HG03097 (cell line): ENCODE measurements at regions not wholly inside any gene's neighbourhood (a gene's known extent, or its start where the extent isn't known, plus 50 kb on each side); places are given as distances from the start of the nearest gene placed in this dataset.

Source experiments
- ATAC-seq: cut with Tn5 transposase; IDR thresholded peaks from one replicate; pipeline ENCODE4 v1.9.1; 2021; ENCODE audit not compliant: unreplicated experiment, low FRiP score

DNA sequence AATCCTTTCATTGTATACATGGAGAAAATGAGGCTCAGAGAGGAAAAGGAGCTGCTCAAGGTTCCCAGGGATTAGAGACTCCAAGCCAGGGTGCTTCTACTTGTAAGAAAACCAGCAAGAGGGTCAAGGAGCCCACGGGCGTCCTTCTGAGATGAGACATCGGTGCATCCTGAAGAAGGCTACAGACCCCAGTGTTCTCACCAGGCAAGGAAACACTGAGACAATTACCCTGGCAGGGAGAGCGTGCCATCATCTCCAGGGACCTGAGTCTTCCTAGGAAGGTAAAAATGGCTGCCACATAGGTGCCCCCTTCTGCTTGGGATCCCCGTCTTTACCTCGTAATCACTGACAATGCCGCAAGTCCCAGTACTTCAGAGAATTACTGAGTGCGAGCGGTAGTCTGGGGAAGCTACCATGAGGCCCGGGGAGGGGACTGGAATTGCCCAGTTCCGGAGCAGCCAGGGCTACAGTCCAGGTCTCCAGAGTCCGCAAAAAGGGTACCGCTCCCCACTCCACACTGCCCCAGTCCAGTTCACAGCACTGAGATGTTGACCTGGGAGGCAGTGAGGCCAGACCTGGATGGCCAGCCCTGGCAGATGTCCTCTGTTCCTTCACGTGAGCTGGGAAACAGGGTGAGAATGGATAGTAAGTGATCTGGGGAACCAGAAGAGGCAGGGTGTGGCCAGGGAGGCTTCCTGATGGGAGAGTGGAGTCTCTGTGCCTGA, 164.7 kb upstream of the SMAD3 start:
- ATAC-seq, result no peak

DNA sequence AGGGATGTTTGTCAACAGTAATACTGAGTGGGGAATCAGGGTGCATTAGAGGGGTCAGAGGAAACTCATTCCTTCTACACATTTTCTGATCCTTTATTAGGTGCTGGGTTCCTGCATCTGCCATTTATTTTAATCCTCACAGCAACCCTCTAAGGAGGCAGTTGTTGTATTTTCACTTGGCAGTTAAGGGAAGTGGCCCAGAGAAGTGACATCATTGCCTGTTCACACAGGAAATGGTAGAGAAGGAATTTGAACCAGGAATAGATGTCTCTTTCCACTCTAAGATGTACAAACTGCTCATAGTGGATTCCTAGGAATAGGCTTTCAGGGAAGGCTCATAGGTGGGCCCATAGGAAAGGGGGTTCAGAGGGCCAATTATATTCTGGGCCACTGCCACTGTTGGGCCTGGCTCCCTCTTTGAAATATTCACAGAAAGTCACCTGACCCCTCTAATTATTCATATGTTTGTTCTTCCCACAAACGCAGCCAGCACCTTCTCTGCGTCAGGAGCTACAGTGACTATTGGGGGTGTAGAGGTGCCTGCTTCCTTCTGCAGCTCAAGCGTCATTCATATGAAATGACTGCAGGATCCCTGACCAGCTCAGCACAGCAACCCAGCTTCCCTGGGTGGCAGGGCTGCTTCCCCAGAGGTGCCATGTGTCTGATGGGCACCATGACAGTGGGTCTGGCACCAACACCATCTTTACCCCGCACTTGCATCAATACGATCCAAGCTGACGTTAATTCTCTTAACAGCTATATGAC, 163.9 kb upstream of the SMAD3 start:
- no peak for ATAC-seq

DNA sequence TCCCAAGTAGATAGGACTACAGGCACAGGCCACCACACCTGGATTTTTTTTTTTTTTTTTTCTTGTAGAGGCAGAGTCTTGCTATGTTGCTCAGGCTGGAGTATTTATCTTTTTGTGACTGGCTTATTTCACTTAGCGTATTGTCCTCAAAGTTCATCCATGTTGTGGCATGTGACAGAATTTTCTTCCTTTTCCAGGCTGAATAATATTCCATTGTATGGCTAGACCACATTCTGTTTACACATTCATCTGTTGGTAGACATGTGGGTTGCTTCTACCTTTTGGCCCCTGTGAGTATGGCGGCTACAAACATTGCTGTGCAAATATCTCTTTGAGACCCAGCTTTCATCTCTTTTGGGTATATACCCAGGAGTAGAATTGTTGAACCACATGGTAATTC, 160.2 kb upstream of the SMAD3 start:
- no peak for ATAC-seq

DNA sequence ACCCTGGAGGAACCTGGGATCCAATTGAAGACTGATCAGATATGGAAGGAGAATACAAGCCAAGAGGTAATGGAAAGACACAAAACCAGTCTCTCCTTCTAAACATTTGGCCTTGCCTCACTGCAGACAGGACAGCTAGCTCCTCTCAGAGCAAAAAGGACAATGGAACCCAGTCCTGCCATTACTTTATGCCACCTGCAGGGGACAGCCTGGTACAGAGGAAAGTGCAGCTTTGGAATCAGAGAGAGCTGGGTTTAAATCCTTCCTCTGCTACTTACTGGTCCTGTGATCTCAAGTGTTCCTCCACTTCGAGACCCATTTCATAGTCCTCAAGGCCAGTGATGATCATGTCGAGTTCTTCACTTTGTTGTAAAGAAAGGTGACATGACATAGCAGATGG, 159.4 kb upstream of the SMAD3 start:
- no peak for ATAC-seq

DNA sequence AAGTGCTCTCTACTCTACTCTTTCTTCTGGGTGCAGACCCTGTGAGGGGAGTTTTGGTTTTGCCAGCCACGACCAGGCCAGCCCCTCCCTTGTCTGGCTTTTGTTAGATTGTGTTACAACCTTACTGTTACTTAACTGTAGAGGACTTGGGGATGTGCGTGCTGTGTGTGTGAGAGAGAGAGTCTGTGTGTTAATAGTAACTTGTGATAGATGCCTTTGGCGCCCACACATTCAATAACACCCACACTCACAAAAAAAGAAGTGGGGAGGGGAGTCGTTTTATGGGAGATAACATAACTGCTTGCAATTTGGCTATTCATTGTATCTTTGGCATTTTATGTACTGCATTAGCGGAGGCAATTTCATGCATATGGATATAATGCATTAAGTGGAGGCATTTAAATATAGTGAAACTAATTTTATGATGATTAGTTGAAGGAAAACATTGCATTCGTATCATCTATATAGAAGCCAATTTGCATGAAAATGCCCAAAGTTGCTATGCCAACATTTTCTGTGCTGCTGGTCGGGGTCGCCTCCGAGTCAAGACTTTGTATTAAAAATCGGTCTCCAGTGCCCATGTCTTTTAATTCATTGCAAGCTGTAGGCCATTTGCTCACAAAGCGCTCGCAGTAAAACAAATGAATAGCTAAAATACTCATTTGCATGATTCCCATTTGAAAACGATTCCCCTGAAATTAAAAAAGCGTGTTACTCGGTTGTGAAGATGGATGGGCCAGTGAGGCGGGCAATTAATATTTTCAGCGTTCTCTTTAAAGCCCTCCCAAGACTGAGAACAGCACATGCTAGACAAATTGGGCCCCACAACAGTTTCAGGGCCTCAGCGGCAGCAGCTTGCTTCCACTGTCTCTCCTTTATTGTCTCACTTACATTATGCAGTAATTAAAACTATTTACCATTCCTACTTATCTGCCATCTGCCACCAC, 158.5 kb upstream of the SMAD3 start:
- ATAC-seq, result no peak

DNA sequence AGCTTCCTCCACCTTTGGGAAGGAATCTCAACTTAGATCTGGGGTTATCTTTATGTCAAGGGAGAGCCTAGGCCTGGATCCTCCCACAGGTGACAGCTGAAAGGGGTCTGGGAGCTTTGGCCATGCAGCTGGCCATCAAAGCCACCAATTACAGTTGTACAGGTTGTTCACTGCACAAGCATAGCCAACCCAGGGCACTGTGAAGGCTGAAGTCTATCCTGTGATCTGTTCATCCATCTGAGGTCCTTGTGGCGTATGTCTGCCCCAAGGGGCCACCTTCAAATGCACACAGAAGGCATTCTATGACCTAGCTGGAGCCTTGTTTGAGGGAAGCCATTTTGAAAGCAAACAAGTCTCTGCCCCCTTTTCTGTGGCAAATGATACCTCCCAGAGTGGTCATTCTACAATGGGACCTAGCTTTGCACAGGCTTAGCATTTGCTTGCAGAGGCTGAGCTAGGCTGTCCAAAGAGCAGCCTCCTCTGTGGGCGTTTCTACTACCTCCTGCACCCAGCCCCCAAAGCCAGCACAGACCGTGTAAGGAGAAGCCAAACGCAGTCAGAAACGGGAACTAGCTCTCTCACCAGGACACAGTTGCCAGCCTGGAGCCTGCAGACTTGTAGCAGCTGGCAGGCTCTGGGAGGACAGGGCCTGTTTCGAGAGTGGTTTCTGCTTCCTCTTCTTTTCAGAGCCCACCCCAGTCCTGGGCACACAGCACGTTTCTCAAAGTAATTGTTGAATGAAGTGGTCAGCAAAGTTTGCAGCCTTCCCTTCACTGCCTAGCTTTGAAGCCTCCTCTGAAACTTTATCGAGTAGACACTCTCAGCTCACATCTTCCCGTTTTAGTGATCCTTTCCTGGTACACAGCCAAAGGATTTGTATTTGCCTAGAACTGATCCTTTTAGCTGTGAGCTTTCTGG, 157.3 kb upstream of the SMAD3 start:
- no peak for ATAC-seq

DNA sequence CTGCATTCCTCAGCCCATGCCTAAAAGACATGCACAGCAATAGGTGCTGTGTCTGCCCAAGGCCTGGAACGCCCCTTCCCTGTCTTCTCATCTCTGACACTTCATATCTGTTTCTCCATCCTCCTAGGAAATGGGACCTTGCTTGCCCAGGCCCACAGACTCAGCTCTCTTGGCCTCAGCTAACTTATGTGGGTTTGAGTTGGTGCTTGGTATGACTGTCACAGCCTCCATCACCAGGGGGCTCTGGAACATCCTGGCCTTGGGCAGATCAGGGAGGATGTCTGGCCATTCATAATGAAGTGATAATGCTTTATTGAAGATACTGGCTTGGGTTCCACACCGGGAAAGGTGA, 156.7 kb upstream of the SMAD3 start:
- no peak for ATAC-seq

DNA sequence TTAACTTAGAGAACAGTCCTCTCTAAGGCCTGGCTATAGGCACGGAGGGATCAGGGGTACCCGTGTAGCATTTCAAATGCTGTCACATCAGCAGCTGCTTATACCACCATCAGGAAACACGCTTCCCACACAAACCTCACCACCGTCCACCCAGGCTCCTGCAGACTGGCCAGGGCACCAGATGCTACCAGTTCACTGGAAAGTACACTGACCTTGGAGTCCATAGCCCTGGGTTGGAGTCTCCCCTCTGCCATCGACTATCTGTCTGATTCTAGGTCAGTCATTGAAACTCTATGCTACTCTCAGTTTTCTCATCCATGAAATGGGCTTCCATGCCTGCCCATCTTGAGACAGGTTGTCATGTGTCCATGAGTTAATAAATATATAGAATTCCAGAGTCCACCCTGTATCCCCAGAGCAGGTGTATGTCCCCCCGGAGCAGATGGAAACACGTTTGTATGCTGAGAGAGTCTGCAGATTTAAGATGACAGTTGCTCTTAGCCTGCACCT, 156.0 kb upstream of the SMAD3 start:
- ATAC-seq, result no peak

DNA sequence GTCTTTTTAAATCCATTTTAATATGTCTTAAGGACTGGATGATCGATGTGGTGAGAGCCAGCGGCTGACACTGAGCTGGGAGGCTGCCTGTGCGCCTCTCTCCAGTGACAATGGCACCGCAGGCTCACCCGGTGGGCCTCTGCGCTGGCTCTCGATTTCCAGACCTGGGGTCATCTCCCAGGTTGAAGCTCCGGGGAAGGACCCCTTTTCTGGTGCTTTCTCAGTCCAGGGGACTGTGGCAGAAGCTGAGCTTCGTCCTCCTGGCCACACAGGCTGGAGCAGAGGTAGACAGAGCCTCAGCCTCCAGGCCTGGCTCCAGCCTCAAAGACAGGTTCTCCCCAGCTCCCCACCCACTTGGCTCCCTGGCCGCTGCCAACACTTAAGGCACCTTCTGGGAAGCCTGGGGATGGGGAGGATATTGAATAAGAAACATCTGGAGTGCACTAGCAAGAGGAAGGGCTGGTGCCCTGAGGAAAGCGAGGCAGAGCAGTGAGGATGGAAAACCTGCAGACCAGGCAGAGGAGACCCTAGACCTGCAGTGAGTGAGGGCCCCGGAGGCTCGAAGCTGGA, 154.2 kb upstream of the SMAD3 start:
- ATAC-seq, result no peak

DNA sequence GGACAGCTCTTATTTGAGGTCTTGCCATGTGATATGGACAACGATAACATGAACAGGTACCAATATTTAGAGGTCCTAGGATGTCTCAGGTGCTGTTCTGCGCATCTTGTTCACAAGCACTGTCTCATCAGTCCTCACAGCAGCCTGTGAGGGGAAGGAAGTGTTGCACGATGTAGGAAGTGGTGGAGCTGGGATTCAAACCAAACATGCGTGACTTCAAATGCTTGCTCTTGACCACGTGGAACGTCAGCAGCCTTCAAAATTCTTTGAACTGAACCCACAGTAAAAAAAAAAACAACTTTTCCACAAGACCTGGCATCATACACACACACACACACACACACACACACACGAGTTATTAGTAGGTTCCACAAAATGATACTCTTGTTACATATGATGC, 153.4 kb upstream of the SMAD3 start:
- ATAC-seq, result no peak

DNA sequence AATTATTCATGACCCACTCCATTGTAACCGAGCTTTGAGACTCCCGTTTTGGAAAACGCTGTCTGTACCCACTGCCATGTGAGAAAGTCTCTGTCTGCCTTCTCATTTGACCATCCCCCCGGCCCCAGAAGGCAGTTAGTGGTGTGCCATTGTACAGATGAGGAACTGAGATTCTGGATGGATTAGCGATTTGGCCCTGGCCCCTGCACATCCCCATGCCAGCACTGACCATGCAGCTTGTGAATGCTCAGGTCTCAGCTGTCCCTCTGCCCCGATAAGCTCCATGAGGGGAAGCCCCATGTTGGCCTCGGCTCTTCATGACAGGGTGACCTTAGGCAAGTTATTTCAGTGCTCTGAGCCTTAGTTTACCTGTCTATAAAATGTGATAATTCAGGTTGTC, 153.0 kb upstream of the SMAD3 start:
- no peak for ATAC-seq

DNA sequence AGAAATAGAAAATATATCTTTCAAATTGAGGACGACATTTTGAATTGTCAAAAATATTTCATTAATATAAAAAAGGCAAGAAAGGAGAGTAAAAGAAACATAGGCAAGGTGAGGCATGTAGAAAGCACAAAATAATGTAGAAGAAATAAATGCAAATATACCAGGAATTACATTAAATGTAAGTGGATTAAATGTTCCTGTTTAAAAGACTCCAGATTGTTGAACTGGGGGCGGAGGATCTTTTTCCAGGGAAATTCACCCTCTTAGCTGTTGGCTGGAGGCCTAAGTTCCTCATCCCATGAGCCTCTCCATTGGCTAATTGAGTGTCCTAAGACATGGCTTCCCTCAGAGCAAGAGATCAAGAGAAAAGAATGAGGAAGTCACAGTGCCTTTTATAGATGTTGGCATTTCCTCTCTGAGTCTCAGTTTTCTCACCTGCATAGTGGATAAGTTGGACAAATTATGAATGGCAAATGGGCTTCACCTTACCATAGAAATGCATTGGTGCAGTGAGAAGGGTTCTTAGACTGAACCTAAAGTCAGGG, 147.4 kb upstream of the SMAD3 start:
- ATAC-seq, result no peak

DNA sequence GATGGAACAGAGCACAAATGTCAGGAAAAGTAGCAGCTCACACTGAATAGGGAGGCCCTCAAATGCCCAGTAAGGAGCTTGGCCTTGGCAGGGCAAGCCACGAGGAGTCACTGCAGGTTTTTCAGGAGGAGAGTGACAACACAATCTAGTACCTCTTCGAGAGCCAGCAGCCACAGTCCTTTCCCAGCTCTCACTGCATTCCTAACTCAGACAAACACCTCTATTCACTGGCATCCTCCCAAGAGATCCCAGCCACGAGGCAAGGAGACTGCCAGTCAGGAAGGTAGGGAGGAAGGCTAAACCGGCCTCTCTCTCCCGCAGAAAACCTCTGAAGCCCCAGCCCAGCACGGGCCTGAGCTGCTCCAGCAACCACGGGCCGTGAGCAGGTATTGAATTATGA, 146.0 kb upstream of the SMAD3 start:
- ATAC-seq, result no peak

DNA sequence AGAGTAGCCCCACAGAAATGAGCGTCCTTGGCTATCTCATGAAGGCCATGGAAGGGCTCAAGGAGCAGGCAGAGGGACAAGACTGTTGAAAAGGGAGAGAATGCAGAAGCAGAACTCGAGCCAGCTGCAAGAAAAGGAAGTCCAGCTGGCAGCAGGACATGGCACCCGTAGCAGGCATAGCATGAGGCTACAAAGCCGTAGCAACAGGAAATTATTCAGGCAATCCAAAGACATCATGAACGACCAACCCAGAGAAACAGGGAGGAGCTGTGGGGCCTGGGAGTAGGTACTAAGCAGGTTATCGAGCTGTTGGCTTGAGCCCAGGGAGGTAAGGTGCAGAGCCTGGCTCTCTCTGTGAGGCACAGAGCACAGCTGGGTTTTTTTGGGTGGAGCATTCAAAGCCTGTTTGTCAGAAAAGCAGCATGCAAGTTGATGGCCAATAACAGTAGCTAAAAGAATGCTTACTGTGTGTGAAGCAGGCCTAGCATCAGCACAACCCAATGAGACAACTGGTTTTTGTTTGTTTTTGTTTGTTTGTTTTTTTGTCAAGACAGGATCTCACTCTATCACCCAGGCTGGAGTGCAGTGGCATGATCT, 144.0 kb upstream of the SMAD3 start:
- no peak for ATAC-seq

DNA sequence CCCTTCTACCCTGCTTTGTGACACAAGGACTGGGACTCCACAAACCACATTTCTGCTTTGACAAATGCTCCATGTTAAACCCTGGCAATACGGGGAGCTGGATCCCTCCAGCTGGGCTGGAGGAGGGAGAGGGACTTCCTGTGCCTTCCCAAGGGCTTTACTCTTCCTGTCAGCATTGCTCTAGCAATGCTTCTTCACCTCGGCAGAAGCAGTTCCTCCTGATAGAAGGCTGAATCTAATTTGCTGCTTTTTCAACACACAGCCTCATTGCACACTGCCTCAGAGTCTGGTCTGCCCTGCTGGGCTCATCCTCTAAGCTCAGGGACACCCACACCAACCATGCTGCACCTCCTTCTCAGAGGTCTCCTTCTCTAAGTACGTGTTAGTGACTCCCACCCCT, 142.8 kb upstream of the SMAD3 start:
- no peak for ATAC-seq

DNA sequence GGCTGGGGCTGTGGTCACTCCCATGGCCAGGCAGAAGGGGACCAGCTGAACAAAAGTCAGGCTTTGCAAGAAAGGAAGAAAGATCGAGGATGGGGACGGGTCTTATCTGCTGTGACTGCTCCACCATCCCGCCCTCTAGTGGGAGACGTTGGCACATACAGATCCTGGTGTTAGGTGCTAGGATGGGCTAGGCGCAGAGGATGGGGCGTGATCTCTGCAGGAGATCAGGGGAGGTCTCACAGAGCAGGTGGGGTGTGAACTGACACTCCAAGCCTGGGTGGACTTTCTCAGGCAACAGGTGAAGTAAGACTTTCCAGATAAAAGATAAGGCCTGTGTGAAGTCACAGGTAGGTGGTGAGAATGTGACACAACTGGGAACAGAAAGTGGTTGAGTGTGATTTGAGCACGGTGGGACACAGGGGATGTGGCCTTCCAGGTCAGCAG, 141.9 kb upstream of the SMAD3 start:
- no peak for ATAC-seq

DNA sequence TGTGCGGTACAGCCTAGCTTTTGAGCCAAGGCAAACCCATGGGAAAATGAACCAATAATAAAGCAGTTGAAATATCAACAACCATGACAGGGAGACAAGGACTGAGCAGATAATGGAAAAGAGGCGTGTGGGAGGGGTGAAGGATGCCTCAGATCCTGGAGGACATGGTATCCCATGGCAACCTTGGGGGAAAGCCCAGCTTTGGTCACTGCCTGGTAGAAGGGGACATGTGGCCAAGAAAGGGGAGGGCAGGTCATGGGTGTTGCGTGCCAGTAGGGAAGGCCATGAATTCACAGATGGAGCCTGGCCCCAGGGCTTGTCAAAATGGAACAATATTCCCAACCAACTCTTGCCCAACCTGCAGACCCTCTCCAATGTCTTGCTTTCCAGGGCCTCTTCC, 140.5 kb upstream of the SMAD3 start:
- ATAC-seq, result no peak

DNA sequence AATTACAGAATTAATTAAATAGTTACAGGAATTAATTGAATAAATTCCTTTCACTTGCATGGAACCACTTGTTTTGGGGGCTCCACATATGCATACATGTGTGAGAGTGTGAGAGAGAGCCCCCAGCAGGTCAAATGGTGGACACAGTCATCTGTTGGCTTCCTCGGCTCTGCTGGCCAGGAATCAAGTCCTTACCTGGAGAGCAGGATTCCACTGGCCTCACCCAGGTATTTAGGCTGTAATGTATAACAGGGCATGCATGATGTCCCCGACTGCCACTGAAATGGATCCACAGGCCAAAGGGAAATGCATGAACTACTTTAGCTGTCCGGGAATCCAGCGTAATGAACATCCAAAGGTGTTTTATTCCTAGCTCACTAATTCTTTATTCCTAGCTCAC, 139.7 kb upstream of the SMAD3 start:
- no peak for ATAC-seq
